ENCODE measurements at regions not wholly inside any gene's neighbourhood (a gene's known extent, or its start where the extent isn't known, plus 50 kb on each side); places are given as distances from the start of the nearest gene placed in this dataset.

- Histone ChIP-seq H3K9me3 (no peaks in the 10 kb centered on the region), H3K27ac (no peak overlapping the region), H3K4me1 (no peaks in the 10 kb centered on the region), H3K4me3 (no peak overlapping the region), H3K4me2 (no peak overlapping the region)
- DNase-seq (ENCODE audit: low read depth in 1 of 2, low spot score in 1 of 2) (no peak), FAIRE-seq (no peak), ATAC-seq (no peak)
- POLR2A ChIA-PET, result no interaction called here
- CTCF ChIA-PET, result interaction anchor here (0.5 kb wide), 1 partner anchor 26 kb away, joined by 4 read pairs; no protein-coding TSS in a partner anchor
- WGBS (ENCODE audit: missing lambda C conversion rate), result 4% methylated on average over 3 of the region's 3 CpGs
- TF ChIP-seq MAFK (IDR thresholded peaks at IDR 0.05; ENCODE audit: partially characterized antibody) (peak; percentile 32), FOXS1 (CRISPR knock-in tag; IDR thresholded peaks at IDR 0.05) (no peak), NFE2L2 (conservative IDR thresholded peaks at IDR 0.05; ENCODE audit: low read length) (no peak)
Measured at GRCh38 chr4:164313853-164314252, 440.1 kb upstream of the SMIM31 start.

- no peak for FAIRE-seq
- DNase-seq (ENCODE audit: low read depth in 1 of 2, low spot score in 1 of 2), result no peak
- ChIA-PET POLR2A (no interaction called here), CTCF (no interaction called here)
- no peak for ATAC-seq
- Histone ChIP-seq H3K4me3 (no peak overlapping the region), H3K9me3 (no peaks in the 10 kb centered on the region), H3K4me1 (no peaks in the 10 kb centered on the region), H3K4me2 (no peak overlapping the region), H3K27ac (no peak overlapping the region)
- whole genome bisulfite sequencing (ENCODE audit: missing lambda C conversion rate), result 0% methylated on average over 1 of the region's 1 CpG
- TF ChIP-seq ATOH8 (CRISPR knock-in tag; IDR thresholded peaks at IDR 0.05; ENCODE audit: low read depth) (no peak), RARB (CRISPR knock-in tag; IDR thresholded peaks at IDR 0.05) (no peak), REST (IDR thresholded peaks at IDR 0.05) (no peak), EHMT2 (IDR thresholded peaks at IDR 0.05; ENCODE audit: low read depth) (no peak), CEBPB (IDR thresholded peaks at IDR 0.05) (no peak), TP53 (CRISPR knock-in tag; IDR thresholded peaks at IDR 0.05) (no peak), TFCP2L1 (CRISPR knock-in tag; IDR thresholded peaks at IDR 0.05) (no peak), NFE2L2 (conservative IDR thresholded peaks at IDR 0.05; ENCODE audit: low read length) (no peak), NPAS2 (CRISPR knock-in tag; IDR thresholded peaks at IDR 0.05; ENCODE audit: borderline replicate concordance) (no peak), POLR2AphosphoS2 (conservative IDR thresholded peaks at IDR 0.05; ENCODE audit: low read length) (no peak), JUNB (IDR thresholded peaks at IDR 0.05) (no peak), E2F6 (IDR thresholded peaks at IDR 0.05; ENCODE audit: borderline replicate concordance, low read depth) (no peak), JUN (IDR thresholded peaks at IDR 0.05) (no peak), HEYL (CRISPR knock-in tag; IDR thresholded peaks at IDR 0.05) (no peak), BCL3 (IDR thresholded peaks at IDR 0.05) (no peak), RCOR1 (IDR thresholded peaks at IDR 0.05; ENCODE audit: low read depth, low read length) (no peak)
Measured at GRCh38 chr4:164318350-164318749, 435.6 kb upstream of the SMIM31 start.

GRCh38 chr4:164319688-164320087, 434.2 kb upstream of the SMIM31 start:
- DNase-seq (ENCODE audit: low read depth in 1 of 2, low spot score in 1 of 2) (no peak), ATAC-seq (no peak), FAIRE-seq (no peak)
- Histone ChIP-seq H3K4me3 (no peak overlapping the region), H3K27ac (no peak overlapping the region), H3K4me2 (no peak overlapping the region), H3K9me3 (no peaks in the 10 kb centered on the region), H3K4me1 (no peaks in the 10 kb centered on the region)
- CTCF ChIA-PET, result no interaction called here
- TF ChIP-seq TFCP2L1 (CRISPR knock-in tag; IDR thresholded peaks at IDR 0.05), result no peak
- no peak for TF ChIP-seq HEYL (CRISPR knock-in tag; IDR thresholded peaks at IDR 0.05)
- no peak for TF ChIP-seq POLR2AphosphoS2 (conservative IDR thresholded peaks at IDR 0.05; ENCODE audit: low read length)
- no peak for TF ChIP-seq RAD21 (conservative IDR thresholded peaks at IDR 0.05 in 1 of 2, IDR thresholded peaks at IDR 0.05 in 1 of 2)
- no peak for TF ChIP-seq BCL3 (IDR thresholded peaks at IDR 0.05)
- no peak for TF ChIP-seq HMGXB4 (CRISPR knock-in tag; IDR thresholded peaks at IDR 0.05; ENCODE audit: borderline replicate concordance)
- TF ChIP-seq USF2 (IDR thresholded peaks at IDR 0.05), result no peak
- TF ChIP-seq CHD4 (IDR thresholded peaks at IDR 0.05; ENCODE audit: borderline replicate concordance), result no peak
- TF ChIP-seq NPAS2 (CRISPR knock-in tag; IDR thresholded peaks at IDR 0.05; ENCODE audit: borderline replicate concordance), result no peak
- no peak for TF ChIP-seq HDAC2 (IDR thresholded peaks at IDR 0.05)
- TF ChIP-seq RCOR1 (IDR thresholded peaks at IDR 0.05; ENCODE audit: low read depth, low read length), result no peak
- POLR2A ChIA-PET, result no interaction called here

Data from A549 (cell line).